Hippocampal formation (tissue), 2 donors: ENCODE measurements at regions not wholly inside any gene's neighbourhood (a gene's known extent, or its start where the extent isn't known, plus 50 kb on each side); places are given as distances from the start of the nearest gene placed in this dataset.
"Not testable (repeated sequence)": the region's sequence is repeated elsewhere in the genome, so short reads cannot be mapped to it uniquely, and the experiment has no call there.

Experiments used
- DNase-seq, 2 donors: peaks; one replicate each; lab custom pipeline; 2025; lab: John Stamatoyannopoulos, UW

DNA sequence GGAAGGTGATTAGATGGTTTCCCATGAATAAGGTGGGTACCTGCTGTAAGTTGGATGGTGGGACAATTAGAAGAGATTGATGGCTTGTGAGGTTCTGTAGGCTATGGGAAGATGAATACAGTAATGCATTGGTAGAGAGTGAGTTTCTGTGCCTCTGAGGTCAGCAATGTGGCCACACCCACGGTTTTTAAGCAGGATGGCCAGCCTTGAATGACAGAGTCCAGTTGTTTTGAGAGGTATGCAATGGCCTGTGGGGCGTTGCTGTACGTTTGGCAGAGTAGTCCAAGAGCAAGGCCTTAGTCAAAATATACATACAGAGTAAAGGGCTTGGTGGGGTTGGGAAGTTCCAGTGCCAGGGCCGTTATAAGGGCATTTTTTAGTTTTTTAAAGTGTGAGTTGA is 235.6 kb upstream of the C9orf72 start:
- DNase-seq: no peak

GRCh38 chr9:27817747-27818146 is 244.5 kb upstream of the C9orf72 start:
- DNase-seq: no peak

DNA sequence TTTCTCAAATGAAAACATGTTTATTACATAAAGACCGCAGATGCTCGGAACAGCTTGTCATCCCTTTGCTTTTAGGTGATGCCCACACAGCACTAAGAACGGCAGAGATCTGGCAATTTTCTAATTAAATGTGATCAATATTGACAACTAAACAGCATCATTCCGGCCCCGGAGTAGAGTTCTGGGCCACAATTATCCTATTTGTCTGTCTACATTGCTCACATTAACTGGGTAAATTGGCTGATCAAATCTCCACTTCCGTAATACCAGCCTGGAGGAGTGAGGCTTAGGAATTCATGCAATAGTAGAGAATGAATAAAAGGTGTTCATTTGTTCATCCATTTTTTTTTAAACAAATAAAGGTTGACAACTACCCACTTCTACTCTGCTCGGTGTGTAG is 245.1 kb upstream of the C9orf72 start:
- peak in 1 of 2 donors; percentile 17 for DNase-seq

DNA sequence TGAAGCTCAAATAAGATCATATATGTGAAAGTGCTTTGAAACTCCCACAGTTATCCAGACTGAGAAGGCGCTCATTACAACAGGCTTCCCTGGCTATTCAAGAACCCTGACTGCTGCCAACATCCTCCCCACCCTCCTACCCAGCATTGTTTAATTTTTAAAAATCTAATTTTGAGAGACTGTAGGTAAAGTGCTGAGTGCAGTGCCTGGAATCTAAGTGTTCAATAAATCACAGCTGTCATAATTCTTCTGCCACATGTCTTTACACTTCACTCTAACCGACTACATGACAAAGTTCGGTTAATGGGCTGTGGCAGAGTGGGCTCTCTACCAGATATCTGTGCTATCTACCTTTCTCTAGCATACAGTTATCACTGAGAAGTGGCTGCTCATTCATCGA is 255.6 kb upstream of the C9orf72 start:
- no peak for DNase-seq

DNA sequence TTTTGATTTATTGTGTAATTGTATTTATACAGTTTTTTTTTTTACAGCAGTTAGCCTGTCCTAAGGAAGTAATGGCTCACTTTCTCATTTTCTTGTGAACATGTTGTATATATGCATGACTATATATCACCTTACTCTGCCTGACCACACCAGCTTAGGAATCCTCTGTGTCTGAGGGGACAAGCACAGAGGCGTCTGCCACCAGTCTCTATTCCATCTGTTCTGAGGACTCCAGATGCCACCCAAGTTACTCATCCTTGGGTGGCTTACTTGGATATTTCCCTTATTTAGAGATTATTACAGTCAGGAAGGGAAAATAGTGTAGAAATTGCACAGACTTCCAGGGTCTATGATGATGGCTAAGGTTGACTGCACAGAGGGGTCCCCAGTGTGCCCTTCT is 256.3 kb upstream of the C9orf72 start:
- DNase-seq: no peak

DNA sequence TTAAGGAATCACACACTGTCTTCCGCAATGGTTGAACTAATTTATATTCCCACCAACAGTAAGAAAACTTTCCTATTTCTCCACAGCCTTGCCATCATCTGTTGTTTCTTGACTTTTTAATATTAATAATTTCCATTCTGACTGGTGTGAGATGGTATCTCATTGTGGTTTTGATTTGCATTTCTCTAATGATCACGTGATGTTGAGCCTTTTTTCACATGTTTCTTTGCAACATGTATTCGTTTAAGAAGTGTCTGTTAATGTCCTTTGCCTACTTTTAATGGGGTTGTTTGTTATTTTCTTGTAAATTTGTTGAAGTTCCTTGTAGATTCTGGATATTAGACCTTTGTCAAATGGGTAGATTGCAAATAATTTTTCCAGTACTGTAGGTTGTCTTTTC is 258.8 kb upstream of the C9orf72 start:
- not testable (repeated sequence) for DNase-seq

DNA sequence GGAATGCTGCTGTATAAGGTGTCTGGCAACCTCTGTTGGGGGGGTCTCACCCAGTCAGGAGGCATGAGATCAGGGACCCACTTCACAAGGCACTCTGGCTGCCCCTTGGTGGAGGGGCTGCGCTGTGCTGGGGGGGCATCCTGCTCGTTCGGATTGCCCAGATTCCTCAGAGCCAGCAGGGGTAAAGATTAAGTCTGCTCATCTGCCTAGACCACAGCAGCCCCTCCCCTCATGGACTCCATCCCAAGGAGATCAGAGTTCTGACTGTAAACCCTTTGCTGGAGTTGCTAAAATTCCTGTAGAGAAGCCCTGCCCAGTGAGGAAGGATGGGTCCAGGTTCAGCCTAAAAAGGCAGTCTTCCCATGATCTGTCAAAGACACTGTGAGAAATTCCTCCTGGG is 262.0 kb upstream of the C9orf72 start:
- no peak for DNase-seq

DNA sequence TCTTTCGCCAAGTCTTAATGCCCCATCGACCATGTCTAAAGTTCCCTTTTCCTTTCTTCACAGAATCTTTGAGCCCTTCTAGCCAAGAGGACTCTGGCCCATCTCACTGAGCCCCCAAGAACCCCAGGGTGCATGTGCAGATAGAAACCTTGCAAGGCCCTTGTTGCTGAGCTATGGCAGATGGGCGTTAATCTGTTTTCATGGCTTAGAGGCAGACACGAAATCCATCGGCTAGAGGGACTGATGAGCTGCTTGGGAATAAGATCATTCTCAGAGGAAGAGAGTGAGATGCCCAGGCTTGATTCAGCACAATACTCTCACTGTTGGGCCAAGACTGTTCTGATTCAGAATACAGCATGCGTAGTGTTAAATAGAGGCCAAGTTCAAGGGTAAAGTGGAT is 262.5 kb upstream of the C9orf72 start:
- DNase-seq: no peak

GRCh38 chr9:27836661-27837401 is 263.6 kb upstream of the C9orf72 start:
- DNase-seq: no peak

DNA sequence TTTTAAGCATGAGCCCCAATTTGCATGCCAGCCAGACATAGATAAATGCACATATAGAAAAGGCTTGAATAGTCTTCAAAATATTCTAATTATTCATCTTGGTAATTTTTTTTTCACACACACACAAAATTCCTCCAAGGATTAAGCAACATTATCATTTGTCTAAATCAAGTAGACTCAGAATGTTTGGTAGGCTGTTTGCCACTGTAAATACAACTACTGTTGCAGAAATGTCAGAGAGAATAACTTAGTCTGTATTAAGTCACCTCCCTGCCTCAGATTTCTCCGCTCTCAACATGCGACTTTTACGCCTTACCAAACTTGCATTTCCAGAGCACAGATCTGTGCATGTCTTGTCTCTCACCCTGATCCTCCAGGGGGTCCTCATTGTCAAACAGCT is 265.6 kb upstream of the C9orf72 start:
- DNase-seq: no peak

DNA sequence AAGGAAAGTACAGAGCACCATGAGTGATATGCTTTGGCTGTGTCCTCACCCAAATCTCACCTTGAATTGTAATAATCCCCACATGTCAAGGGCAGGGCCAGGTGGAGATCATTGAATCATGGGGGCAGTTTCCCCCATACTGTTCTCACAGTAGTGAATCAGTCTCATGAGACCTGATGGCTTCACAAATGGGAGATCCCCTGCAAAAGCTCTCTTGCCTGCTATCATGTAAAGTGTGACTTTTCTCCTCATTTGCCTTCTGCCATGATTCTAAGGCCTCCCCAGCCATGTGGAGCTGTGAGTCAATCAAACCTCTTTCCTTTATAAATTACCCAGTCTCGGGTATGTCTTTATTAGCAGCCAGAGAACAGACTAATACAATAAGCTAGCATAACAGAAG is 266.5 kb upstream of the C9orf72 start:
- DNase-seq: not testable (repeated sequence)

DNA sequence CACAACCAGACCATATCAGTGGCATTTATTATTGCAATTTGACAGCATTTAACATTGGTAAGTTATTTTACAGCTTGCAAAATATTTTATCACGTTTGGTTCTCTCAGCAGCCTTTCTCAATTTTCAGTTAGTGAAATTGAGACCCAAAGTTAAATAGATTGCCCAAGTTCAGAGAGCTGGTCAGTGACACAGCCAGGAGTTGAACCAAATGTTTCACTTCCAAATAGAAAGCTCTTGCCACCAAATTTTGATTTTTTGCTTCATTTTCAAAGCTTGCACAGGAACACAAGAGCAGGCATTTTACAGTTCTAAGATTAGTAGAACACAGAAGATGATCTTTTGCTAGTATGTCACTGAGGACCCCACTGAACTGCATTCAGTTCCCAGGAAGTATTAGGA is 271.5 kb upstream of the C9orf72 start:
- no peak for DNase-seq

DNA sequence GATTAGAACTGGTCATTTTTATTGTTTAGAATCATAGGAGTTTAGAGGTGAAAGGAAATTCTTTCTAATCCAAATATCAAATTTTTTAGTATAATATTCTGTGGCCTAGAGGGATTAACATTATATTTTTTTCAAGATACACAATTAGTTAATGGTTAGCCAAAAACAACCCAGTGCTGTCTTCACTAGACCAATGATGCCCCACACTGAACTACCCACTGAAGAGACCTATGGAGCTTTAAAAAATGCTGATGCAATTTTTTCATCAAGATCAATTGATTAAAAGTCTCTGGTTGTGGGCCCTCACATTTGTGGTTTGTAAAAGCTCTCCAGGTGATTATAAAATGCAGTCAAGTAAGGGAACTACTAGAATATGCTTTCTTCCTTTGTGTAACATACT is 274.1 kb upstream of the C9orf72 start:
- no peak for DNase-seq

DNA sequence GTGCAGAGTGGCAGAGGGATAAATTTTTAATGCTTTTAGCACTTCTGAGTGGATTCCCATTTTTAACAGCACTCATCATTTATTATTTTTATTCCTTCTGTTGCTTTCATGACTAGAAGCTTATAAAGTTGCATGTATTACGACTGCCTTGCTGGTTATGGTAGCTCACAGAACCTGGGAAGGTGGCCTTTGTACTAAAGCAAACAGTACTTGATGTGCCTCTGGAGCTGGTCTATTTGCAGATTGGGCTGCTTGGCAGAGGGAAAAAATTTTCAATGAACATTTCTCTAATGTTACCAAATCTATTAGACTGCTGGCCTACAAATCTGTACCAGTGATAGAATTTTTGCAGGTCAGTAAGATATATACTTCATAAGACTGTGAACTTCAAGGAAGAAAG is 274.5 kb upstream of the C9orf72 start:
- DNase-seq: no peak

DNA sequence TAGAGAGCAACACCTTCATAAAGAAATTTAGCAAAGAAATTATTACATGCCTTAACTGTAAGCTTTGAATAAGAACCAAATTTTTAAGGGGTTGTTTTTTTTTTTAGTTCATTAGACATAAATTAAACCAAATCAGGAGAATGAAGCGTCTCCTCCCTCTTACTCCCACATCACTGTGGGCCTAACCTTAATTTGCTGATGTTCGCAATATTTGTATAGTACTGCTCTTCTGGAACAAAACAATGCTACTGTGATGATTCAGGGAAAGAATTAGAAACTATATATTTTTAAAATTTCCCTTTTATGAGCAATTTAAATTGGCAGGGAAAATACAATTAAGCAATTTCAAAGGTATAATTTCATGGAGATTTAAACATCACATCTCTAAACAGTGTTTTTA is 275.0 kb upstream of the C9orf72 start:
- DNase-seq: no peak

- DNase-seq: no peak
Measured at GRCh38 chr9:27851858-27852257, 278.6 kb upstream of the C9orf72 start.

DNA sequence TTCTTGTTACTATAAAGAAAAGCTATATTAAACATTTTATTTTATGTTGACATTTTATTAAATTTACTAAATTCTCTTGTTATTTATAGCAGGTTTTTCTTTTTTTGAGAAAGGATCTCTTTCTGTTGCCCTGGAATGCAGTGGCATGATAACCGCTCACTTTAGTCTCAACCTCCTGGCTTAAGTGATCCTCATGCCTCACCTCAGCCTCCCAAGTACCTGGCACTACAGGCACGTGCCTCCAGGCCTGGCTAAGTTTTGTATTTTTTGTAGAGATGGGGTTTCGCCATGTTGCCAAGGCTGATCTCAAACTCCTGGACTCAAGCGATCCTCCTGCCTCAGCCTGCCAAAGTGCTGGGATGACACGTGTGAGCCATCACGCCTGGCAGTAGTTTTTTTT is 280.2 kb upstream of the C9orf72 start:
- DNase-seq: no peak

DNA sequence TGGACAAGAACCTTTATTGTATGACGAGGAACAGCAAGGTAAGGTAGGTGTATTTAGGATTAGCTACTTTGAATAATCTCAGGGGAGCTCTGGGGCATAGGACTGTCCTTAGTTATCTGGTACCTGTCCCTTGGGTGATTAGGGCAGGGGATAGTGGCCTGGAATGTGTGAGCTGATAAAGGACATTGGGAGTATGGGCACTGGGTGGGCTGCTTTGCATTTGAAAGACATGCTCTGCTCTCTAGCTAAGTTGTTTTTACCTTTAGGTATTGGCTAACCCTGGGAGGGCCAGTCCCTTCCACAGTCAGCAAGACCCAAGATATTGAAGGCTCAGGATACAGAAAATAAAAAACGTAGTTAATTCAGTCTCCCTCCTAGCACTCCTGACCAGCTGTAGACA is 282.8 kb upstream of the C9orf72 start:
- DNase-seq: no peak

GRCh38 chr9:27856748-27857147 is 283.5 kb upstream of the C9orf72 start:
- DNase-seq: no peak

DNA sequence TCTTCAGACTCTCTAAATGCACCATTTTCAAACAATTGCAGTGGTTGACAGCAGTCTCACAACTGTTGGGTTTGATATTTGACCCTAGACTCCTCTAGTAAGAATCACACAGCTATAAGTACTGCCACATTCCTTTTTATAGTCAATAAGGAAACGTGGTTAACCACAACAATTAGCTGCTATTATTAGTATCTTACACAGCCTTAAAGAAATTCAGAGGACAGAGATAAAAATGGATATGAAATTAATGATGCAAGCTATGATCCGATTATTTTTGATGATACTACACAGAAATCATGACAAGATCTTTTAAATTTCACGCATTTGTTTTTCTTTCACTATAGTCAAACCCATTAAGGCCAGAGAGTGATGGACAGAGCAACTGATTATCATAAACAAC is 288.6 kb upstream of the C9orf72 start:
- DNase-seq: no peak

DNA sequence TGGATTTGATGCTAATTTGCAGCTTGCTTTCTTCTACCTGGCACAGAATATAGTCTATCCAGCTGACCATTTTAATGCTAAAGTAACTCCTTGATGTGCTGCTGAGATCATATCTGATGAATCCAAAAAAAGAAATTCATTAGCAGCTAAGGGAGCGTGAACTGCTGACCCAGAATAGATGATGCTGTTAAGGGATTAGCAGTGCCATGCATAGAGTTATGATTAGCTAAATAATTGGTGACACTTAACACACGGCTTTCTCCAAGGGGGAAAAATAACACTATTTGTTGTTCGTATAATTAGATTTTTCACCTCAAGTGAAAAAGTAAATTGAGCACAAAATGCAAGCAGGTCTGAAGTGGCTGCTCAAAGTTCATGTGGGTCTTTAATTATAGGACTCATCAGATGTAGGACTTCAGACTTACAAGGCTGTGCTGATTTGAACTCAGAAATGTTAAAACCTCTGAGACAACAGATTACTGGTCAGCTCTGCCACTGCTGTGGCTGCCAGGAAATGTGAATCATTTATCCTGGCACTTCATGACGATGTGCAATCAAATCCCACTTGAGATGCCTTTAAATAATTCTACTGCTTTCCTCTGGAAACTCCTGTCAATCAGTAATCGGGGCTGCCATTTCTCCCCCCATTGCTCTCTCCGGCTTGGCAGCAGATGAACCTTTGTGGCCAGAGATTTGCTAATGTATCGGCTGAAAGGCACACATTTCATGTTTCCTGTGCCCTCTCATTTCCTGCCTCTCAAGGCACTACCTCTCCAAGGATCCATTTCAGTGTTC is 291.6 kb upstream of the C9orf72 start:
- no peak for DNase-seq

GRCh38 chr9:27866741-27867140 is 293.5 kb upstream of the C9orf72 start:
- no peak for DNase-seq

DNA sequence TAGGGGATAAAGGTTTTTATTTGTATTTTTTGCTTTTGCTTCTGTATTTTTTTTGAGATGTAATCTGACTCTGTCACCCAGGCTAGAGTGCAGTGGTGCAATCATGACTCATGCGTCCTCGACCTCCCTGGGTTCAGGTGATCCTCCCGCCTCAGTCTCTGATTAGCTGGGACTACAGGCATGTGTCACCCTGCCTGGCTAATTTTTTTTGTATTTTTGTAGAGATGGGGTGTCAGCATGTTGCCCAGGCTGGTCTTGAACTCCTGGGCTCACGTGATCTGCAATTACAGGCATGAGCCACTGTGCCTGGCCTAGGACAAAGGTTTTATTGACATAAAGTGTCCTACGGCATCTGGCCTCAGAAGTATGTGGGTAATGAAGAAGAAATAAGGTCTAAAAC is 297.1 kb upstream of the C9orf72 start:
- DNase-seq: no peak

- DNase-seq: no peak
Measured at GRCh38 chr9:27880156-27880555, 306.9 kb upstream of the C9orf72 start.
